ENCODE measurements at regions not wholly inside any gene's neighbourhood (a gene's known extent, or its start where the extent isn't known, plus 50 kb on each side); places are given as distances from the start of the nearest gene placed in this dataset.

DNA sequence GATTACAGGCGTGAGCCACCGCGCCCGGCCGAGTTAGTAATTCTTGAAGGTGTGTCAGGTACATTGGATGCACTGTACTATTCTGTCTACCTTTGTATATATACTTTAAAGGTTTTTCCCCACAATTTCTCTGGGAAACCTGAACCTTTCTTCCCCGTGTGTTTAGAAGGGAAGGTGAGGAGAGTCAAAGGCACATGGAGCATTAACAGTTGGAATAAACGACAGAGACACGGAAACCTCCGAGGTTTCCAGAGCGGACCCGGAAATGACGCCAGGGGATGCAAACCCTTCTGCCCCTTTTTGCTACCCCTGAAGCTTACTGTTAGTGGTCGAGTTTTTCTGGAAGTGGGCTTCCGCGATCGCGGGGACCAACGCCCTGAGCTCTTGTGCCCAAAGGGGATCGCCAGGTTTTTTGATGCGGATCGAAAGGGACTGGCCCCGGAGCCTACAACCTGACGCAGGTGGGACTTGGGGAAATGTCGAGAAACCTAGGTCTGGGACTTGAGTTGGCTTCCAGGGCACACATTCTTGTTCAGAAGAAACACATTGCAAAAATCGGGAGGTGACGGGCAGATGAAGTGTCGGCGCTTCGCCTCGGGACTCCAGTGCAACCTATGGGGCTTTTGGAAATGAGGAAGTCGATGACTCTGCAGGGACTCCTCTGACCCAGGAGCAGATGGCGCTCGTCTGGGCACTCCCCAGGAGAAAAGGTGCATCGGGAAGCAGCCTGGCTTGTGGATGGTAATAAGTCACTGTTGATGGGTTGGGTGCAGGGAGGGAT is 218.2 kb downstream of the OR2B2 start (continued):
- peak; percentile 16; the same call in 1 of the 2 replicates for TF ChIP-seq RARA (CRISPR knock-in tag; IDR thresholded peaks at IDR 0.05)
- TF ChIP-seq, protein P1, sequence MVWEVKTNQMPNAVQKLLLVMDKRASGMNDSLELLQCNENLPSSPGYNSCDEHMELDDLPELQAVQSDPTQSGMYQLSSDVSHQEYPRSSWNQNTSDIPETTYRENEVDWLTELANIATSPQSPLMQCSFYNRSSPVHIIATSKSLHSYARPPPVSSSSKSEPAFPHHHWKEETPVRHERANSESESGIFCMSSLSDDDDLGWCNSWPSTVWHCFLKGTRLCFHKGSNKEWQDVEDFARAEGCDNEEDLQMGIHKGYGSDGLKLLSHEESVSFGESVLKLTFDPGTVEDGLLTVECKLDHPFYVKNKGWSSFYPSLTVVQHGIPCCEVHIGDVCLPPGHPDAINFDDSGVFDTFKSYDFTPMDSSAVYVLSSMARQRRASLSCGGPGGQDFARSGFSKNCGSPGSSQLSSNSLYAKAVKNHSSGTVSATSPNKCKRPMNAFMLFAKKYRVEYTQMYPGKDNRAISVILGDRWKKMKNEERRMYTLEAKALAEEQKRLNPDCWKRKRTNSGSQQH (CRISPR knock-in tag; IDR thresholded peaks at IDR 0.05; ENCODE audit: low read depth) = 0 out of 2 replicates have a peak, but pooled peaks have one; percentile 31
- TF ChIP-seq EEA1 (CRISPR knock-in tag; IDR thresholded peaks at IDR 0.05; ENCODE audit: borderline replicate concordance) = no peak
- TF ChIP-seq, protein P2, sequence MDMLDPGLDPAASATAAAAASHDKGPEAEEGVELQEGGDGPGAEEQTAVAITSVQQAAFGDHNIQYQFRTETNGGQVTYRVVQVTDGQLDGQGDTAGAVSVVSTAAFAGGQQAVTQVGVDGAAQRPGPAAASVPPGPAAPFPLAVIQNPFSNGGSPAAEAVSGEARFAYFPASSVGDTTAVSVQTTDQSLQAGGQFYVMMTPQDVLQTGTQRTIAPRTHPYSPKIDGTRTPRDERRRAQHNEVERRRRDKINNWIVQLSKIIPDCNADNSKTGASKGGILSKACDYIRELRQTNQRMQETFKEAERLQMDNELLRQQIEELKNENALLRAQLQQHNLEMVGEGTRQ (IDR thresholded peaks at IDR 0.05; ENCODE audit: low read depth, low read length) = no peak
- TF ChIP-seq, protein P2 (CRISPR knock-in tag; IDR thresholded peaks at IDR 0.05; ENCODE audit: borderline replicate concordance) = no peak
- TF ChIP-seq CBX2 (IDR thresholded peaks at IDR 0.05; ENCODE audit: low read depth, low read length) = no peak
- TF ChIP-seq CBX2 (CRISPR knock-in tag; IDR thresholded peaks at IDR 0.05; ENCODE audit: low read depth) = no peak
- TF ChIP-seq KLF11 (CRISPR knock-in tag; IDR thresholded peaks at IDR 0.05) = no peak
- no peak for TF ChIP-seq BHLHE40 (IDR thresholded peaks at IDR 0.05; ENCODE audit: low read length)
- TF ChIP-seq ZNF607 (CRISPR knock-in tag; IDR thresholded peaks at IDR 0.05; ENCODE audit: borderline replicate concordance) = no peak; the same call in 1 of the 2 replicates
- TF ChIP-seq, protein P3, sequence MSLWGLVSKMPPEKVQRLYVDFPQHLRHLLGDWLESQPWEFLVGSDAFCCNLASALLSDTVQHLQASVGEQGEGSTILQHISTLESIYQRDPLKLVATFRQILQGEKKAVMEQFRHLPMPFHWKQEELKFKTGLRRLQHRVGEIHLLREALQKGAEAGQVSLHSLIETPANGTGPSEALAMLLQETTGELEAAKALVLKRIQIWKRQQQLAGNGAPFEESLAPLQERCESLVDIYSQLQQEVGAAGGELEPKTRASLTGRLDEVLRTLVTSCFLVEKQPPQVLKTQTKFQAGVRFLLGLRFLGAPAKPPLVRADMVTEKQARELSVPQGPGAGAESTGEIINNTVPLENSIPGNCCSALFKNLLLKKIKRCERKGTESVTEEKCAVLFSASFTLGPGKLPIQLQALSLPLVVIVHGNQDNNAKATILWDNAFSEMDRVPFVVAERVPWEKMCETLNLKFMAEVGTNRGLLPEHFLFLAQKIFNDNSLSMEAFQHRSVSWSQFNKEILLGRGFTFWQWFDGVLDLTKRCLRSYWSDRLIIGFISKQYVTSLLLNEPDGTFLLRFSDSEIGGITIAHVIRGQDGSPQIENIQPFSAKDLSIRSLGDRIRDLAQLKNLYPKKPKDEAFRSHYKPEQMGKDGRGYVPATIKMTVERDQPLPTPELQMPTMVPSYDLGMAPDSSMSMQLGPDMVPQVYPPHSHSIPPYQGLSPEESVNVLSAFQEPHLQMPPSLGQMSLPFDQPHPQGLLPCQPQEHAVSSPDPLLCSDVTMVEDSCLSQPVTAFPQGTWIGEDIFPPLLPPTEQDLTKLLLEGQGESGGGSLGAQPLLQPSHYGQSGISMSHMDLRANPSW (CRISPR knock-in tag; IDR thresholded peaks at IDR 0.05; ENCODE audit: borderline replicate concordance) = no peak
- TF ChIP-seq PPARG (CRISPR knock-in tag; conservative IDR thresholded peaks at IDR 0.05) = no peak
- TF ChIP-seq HNRNPH1 (optimal IDR thresholded peaks at IDR 0.05; ENCODE audit: low read depth, low read length) = no peak
- no peak for TF ChIP-seq ZNF850 (CRISPR knock-in tag; conservative IDR thresholded peaks at IDR 0.05)
- peak; percentile 46; the same call in 1 of the 2 replicates for TF ChIP-seq REPIN1 (CRISPR knock-in tag; IDR thresholded peaks at IDR 0.05; ENCODE audit: borderline replicate concordance, low read depth)
- no peak; the same call in none of the 2 replicates for TF ChIP-seq POLR2AphosphoS5 (IDR thresholded peaks at IDR 0.05; ENCODE audit: low read depth, low read length)
- TF ChIP-seq RXRB (CRISPR knock-in tag; IDR thresholded peaks at IDR 0.05; ENCODE audit: borderline replicate concordance) = peak; percentile 43
- 0 out of 2 replicates have a peak, but pooled peaks have one; percentile 6 for TF ChIP-seq HNF4A (CRISPR knock-in tag; IDR thresholded peaks at IDR 0.05)
- TF ChIP-seq, protein P4, sequence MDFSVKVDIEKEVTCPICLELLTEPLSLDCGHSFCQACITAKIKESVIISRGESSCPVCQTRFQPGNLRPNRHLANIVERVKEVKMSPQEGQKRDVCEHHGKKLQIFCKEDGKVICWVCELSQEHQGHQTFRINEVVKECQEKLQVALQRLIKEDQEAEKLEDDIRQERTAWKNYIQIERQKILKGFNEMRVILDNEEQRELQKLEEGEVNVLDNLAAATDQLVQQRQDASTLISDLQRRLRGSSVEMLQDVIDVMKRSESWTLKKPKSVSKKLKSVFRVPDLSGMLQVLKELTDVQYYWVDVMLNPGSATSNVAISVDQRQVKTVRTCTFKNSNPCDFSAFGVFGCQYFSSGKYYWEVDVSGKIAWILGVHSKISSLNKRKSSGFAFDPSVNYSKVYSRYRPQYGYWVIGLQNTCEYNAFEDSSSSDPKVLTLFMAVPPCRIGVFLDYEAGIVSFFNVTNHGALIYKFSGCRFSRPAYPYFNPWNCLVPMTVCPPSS (IDR thresholded peaks at IDR 0.05) = no peak
- no peak for TF ChIP-seq ZNF264 (CRISPR knock-in tag; IDR thresholded peaks at IDR 0.05)
- TF ChIP-seq ZNF709 (CRISPR knock-in tag; IDR thresholded peaks at IDR 0.05) = 0 out of 2 replicates have a peak, but pooled peaks have one; percentile 51
- TF ChIP-seq ZNF296 (CRISPR knock-in tag; conservative IDR thresholded peaks at IDR 0.05) = no peak
- TF ChIP-seq NR2F2 (IDR thresholded peaks at IDR 0.05; ENCODE audit: borderline replicate concordance, low read depth) = no peak
- TF ChIP-seq ZNF343 (CRISPR knock-in tag; IDR thresholded peaks at IDR 0.05) = no peak
- no peak for TF ChIP-seq ZNF12 (CRISPR knock-in tag; IDR thresholded peaks at IDR 0.05)

All from HepG2 (cell line).